NAMALWA (cell line): ENCODE measurements at regions not wholly inside any gene's neighbourhood (a gene's known extent, or its start where the extent isn't known, plus 50 kb on each side); places are given as distances from the start of the nearest gene placed in this dataset.
A peak's percentile ranks its signal among the peaks of the same experiment; 100 is the strongest.

Source experiments
- DNase-seq: peaks from one replicate; pipeline ENCODE4 v3.0.0-alpha.2; 2015; ENCODE audit warnings: low spot score

- DNase-seq = no peak
Observed at GRCh38 chr12:24045816-24046257, 96.4 kb upstream of the SOX5 start.

- DNase-seq = no peak
Observed at GRCh38 chr12:24044941-24045703, 95.7 kb upstream of the SOX5 start.

GRCh38 chr12:24042651-24043050, 93.2 kb upstream of the SOX5 start:
- DNase-seq = no peak

GRCh38 chr12:24039113-24039525, 89.6 kb upstream of the SOX5 start:
- DNase-seq = no peak

GRCh38 chr12:24038211-24038997, 88.9 kb upstream of the SOX5 start:
- DNase-seq = no peak

GRCh38 chr12:24036438-24037216, 87.2 kb upstream of the SOX5 start:
- no peak for DNase-seq

GRCh38 chr12:24034894-24035293, 85.4 kb upstream of the SOX5 start:
- no peak for DNase-seq

GRCh38 chr12:24034160-24034559, 84.7 kb upstream of the SOX5 start:
- DNase-seq = no peak

GRCh38 chr12:24027352-24027751, 77.9 kb upstream of the SOX5 start:
- peak; percentile 34 for DNase-seq

GRCh38 chr12:24025153-24025798, 75.8 kb upstream of the SOX5 start:
- DNase-seq = peak; percentile 30

GRCh38 chr12:24023081-24023480, 73.6 kb upstream of the SOX5 start:
- DNase-seq = no peak

GRCh38 chr12:24021164-24021502, 71.7 kb upstream of the SOX5 start:
- DNase-seq = no peak

GRCh38 chr12:24020397-24021163, 71.1 kb upstream of the SOX5 start:
- DNase-seq = no peak

- no peak for DNase-seq
Observed at GRCh38 chr12:24015833-24016160, 66.3 kb upstream of the SOX5 start.

GRCh38 chr12:24014915-24015832, 65.7 kb upstream of the SOX5 start:
- DNase-seq = no peak

- DNase-seq = no peak
Observed at GRCh38 chr12:24014240-24014639, 64.8 kb upstream of the SOX5 start.

GRCh38 chr12:24012528-24012927, 63.1 kb upstream of the SOX5 start:
- DNase-seq = peak; percentile 22

- DNase-seq = no peak
Observed at GRCh38 chr12:24011927-24012507, 62.5 kb upstream of the SOX5 start.

GRCh38 chr12:24008166-24008565, 58.7 kb upstream of the SOX5 start:
- DNase-seq = no peak
